GM19455 (cell line): ENCODE measurements at regions not wholly inside any gene's neighbourhood (a gene's known extent, or its start where the extent isn't known, plus 50 kb on each side); places are given as distances from the start of the nearest gene placed in this dataset.

Source experiments
- ATAC-seq: cut with Tn5 transposase; IDR thresholded peaks from one replicate; pipeline ENCODE4 v1.9.1; 2021; ENCODE audit not compliant: unreplicated experiment

DNA sequence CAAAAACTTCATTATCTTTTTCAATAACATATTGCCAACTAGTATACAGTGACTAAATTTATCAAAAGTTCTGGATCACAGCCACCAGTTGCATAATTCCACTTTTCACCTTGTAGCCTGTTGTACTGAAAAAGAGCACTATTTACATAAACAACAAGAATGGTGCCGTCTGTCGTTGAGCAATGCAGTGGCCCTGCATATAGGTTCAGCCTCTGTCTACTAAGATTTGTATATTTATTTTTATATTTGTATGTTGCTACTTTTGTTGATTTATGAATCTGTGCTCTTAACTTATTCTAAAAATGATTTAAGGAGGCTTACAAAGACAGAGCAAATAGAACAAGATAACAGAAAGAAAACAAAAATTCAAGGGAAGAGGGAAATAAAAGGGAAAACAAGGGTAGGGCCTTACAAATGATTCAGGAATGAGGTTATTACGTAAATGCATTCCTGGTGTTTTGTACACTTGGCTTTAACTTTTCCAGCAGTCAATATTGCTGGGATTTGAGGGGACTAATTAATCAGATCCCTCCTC lies 257.6 kb upstream of the STT3B start:
- no peak for ATAC-seq

DNA sequence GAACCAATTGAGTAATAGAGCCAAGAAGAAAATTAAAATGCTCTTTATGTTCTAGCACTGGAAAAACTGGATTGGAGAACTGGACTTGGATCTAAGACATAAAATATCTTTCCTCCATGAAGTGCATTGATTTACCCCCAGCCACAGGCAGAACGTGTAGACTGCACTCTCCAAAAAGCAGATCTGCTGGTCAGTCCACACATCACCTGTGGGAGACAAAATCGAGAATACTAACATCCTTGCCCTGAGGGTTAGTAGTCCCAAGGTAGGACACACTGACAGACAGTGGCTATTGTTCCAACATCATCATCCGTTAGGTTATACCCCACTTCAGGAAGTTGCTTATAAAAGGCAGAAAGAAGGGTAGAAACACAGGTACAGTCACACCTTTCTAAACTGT lies 257.1 kb upstream of the STT3B start:
- no peak for ATAC-seq

DNA sequence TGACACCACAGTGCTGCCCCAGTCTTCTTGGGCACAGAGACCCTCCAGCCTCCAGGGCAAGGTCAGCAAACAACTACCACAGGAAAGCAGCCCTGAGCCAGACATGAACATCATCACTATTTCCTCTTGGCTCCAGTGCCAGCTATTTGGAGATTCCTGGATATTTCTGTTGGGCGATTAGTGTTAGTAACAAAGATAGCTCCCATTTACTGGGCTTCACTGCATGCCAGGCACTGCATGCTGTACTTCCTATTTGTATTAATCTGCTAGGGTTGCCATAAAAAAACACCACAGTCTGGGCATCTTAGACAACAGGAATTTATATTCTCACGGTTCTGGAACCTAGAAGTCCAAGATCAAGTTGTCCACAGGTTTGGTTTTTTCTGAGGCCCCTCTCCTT lies 255.1 kb upstream of the STT3B start:
- ATAC-seq, result no peak

DNA sequence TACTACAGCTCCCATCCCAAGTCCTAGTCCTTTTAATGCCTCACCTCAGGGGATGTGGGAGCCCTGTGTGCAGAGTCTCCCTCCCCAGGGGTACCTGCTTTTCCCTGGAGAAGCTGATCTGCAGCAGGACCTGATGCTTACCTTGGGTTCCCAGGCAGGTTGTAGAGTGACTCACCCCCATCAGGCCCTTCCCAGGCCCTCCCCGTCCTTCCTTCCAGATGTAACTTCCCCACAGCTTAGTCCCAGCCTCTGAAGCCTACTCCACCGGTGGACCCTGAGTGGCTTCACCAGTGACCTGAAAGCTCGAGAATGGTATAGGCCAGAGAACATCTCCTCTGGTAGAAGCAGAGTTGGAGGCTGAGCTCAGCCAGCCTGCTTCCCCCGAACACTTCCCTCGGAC lies 254.2 kb upstream of the STT3B start:
- no peak for ATAC-seq

DNA sequence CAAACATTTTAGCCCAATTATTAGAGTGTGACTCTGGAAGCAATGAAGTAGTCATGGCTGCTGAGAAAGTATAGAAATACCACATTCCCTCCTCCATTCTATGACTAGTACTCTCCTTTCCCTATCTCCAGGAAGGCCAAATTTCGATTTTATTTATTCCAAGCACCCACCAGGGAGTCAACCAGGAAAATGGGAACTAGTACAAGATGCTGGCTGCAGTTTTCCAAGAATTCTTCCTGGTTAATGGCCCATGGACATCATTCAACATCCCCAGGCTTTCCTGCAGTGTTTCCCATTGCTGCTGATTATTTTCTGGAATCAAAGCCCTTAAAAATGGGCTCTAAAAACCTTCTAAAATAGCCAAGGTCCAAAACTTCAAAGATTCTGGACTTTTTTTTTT lies 247.9 kb upstream of the STT3B start:
- ATAC-seq, result no peak

DNA sequence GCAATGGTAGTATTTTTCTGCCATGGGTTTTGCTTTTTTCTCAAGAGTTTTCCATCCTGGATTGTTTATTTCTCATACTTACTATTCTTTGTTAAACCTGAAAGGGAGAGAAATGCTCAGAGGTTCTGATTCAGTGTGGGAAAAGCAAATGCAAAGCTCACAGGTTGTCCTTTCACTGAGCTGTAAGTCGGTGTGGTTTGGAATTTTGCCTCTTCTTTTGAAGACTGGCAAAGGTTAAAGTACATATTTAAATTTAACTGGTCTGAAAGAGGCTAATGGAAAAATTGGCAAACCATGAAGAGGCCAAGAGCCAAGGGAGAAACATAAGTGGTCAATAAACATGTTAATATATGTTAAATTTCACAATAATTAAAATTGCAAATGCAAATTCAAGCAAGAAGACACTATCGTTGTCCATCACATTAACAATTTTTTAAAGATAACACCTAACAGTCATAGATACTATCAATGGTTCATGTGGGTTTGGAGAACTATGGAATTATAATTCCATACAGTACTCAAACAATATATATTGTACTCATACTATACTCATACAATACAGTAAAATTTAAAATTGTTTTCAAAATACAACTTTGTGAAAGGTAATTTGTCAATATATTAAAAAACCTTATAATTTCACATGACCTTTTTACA lies 246.8 kb upstream of the STT3B start:
- ATAC-seq, result no peak

DNA sequence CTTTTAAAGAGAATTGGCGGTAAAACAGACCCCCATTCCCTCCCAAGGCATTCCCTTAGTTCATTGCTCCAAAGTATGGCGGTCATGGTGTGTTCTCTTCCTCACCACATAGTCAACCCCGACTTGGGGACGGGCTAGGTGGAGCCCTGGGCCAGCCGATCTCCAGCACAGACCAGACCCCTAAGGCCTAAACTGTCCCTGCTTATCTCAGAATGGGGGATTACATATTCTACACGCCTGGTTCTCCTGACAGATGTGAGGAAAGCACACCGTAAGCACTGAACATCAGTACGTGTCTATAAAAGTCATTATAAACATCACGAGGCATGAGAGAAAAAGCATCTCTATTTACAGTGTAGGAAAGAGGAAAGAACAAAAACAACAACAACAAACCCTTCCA lies 244.5 kb upstream of the STT3B start:
- no peak for ATAC-seq

DNA sequence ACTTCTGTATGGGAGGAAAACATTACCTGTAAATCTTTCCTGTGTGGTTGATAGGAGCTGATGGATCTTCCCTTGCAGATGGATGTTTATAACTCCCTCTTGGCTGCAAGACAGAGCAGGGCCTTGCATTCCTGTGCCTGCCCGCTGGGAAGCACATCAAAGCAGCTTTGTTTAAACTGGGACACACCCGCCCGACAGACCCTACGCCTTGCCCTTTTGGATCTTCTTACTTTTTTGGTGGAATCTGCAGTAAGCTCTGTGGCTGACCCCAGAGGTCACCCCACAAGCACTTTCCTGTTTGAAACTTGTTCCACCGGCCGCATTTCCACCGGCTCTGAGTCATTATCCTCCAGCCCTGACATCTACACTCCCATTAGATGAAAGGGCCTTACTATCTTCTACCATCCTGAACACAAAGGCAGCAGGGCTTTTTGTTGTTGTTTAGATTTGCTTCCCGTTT lies 244.1 kb upstream of the STT3B start:
- ATAC-seq, result no peak

DNA sequence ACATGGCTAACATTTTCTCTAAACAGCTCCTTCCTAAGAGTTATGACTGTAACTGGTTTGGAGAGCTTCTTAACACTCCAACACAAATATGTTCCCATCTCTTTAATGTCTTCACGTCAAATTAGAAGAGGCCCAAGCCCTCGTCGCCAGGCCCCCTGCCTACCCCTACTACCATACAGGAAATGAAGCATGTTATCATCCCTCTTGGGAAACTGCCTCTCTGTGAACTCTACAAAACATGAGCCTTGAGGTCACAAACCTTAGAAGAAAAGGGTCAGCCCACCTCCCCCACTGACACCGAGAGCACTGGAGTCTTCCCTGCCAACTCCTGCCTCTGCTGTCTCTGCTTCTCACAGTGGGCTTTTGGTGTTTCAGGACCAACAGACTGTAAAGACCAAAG lies 243.1 kb upstream of the STT3B start:
- ATAC-seq, result no peak

DNA sequence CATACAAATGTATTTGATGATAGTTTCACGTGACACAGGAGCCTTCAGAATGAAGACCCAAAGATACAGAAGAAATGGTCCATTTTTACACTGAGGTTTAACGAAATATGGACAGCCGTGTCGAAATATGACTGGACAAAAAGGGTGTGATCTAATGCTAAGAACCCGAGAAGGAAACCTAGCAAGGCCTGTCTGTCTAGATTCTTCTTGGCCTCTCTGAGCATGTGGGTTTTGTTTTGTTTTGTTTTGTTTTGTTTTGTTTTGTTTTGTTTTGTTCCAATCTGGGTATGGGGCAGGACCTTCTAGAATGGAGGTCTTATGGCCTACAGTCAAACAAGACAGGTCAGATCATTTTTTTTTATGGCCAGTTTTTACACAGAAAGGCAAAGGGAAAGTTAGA lies 242.7 kb upstream of the STT3B start:
- no peak for ATAC-seq

DNA sequence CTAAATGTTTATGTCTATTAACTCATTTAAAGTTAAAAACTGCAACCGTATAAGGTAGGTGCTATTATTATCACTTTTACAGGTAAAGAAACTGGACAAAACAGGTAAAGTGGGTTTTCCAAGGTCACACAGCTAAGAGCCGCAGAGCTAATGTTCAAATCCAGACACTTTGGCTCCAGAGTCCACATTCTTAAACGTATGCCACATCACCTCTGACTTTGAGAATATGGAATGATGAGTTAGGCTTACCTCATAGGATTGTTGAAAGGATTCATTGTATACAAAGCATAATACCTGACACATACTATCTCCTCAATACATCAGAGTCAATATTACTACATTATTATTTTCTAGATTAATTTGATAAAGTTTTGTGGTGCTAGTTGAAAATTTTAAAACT lies 240.9 kb upstream of the STT3B start:
- no peak for ATAC-seq

DNA sequence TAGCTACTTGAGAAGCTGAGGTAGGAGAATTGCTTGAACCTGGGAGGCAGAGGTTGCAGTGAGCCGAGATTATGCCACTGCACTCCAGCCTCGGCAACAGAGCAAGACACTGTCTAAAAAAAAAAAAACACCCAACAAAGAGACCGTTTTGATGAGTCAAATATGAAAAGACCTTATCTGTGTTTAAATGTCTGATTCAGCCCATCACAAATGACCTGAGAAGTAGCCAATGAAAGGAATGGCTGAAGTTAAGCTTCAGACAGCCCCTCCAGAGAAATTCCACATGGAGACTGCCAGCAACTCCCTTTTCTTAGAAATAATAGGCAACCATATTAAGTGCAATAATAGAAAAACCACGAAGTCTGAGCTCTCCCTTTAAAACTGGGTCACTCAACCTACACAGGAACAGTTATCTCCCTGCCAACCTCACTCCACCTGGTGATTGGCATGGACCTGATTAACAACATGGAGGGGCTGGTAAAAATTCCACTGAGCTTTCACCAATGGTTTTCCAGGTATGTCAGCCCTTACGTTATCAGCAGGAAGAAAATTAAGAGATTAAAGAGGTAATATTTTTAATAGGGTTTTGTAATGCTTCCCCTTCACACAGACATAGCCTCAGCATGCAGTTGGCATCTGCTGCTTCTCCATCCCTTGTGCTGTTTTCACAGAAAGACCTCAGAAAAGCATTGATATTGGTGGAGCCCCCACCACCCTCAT lies 238.1 kb upstream of the STT3B start:
- no peak for ATAC-seq

DNA sequence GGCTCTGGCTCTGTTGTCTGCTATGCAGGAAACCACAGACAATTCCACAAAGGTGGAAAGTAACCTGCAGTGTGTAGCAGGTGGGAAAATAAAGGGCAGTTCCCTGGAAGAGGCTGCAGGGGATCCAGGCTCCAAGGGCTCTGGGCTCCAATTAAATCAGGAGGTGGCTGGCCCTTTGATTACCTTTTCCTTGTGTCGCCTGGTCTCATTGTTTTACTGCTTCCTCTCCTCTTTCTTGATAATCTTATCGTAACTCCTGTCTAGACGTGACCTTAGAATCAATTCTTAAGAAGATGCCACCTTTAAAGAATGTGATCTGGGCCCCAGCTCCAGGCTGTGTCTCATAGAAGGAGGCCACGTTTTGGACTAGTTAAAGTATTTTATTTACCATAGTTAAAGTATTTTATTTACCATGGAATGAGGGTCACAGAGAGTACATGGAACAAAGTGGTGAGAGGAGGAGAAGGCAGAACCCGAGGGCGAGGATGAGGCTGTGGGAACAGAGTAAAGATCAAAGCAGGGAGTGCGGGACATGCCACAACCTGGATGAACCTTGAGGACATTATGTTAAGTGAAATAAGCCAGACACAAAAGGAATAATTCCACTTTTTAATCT lies 237.5 kb upstream of the STT3B start:
- no peak for ATAC-seq

DNA sequence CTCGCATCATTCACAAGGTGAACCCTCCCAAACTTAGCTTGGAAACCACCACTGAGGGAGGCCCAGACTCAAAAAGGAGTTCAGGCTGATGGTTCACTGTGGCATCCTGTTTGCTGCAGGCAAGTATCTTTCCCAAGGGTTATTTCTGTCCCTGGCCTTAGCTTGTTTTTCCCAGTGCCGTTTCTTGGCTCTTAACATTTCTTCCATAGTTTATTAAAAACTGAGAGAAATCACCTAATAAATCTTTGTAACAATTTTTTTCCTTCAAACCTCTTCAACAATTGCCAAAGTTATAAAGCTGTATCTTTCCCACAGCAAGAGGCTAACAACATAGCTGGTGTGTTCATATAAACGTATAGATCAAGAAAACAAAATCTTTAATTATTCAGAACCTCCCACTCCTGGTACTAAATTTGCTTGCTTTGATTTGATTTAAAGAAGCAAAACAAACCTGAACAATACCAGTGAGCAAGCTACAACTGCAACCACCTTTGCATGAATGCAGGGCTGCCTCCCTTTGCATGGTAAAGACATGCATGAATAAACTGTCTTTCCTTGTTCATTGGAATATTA lies 234.9 kb upstream of the STT3B start:
- no peak for ATAC-seq

DNA sequence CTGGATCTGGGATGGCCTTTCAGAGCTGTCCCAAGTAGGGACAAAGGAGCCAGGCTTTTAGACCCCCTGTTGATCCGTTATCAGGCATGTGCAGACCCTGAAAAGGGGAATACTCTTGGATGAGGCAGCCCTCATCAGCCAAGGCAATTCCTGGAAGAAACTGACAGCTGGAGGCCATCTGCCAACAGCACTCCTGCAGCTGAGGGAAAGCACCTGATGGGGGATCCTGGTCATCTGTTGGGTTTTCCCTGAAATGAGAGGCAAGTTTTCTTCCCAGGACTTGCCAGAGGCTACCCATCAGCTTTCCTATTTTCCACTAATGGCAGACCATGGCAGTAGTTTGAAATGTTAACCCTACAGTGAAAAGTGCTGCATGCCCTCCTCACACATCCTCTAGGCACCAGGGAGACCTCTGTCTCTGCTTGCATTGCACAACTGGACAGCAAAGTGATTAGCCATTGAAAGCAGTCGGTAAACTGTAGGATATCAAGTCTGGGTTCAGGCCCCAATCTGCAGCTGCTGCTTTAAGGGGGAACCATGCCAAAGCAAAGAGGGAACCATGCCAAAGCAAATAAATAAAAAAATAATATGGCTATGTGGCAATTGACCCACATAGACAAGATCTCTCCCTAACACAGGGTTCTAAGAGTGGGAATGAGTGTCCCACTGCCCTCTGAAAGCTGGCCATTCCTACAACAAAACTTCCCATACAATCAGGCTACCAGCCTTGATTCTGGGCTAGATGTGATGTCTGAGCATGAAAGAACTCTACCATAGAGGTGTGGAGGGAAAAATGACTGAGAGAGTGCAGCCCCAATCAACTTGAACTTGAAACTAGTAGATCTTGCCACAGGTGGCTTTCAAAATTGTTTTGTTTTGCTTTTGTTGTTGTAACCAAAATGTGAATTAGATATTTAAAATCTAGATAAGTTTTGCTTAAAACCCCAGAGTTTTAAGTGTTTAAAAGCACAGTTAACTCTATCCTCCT lies 232.0 kb upstream of the STT3B start:
- ATAC-seq, result no peak

DNA sequence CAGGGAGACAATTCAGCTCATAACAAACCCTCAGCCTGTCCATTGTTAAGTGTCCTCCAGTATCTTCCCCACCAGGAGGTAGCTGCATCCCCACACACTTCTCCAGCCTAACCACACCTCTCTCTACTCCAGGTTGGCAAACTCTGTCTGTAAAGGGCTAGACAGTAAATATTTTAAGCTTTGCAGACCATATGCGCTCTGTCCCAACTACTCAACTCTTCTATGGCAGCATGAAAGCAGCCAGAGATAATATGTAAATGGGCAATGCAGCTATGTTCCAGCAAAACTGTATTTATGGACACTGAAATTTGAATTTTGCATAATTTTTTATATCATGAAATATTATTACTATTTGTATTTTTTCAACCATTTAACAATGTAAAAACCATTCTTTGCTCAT lies 230.4 kb upstream of the STT3B start:
- ATAC-seq, result no peak

DNA sequence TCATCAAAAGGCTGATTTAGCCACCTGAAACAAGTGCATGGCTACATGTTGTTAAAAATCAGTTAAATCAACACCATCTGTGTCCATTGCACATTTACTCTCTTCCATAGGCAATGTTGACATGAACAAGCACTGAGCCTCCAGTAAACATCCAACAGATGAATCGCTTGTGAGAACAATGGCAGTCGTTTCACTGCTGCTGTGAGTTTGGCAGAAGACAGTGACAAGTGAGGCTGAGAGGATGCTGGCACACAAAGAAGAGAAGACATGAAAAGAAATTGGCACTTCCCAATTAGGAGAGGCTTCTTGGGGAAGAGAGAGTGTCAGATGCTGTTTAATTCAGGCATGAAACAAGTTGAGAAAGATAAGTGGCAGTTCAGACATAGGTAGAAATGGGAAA lies 227.4 kb upstream of the STT3B start:
- ATAC-seq, result no peak

DNA sequence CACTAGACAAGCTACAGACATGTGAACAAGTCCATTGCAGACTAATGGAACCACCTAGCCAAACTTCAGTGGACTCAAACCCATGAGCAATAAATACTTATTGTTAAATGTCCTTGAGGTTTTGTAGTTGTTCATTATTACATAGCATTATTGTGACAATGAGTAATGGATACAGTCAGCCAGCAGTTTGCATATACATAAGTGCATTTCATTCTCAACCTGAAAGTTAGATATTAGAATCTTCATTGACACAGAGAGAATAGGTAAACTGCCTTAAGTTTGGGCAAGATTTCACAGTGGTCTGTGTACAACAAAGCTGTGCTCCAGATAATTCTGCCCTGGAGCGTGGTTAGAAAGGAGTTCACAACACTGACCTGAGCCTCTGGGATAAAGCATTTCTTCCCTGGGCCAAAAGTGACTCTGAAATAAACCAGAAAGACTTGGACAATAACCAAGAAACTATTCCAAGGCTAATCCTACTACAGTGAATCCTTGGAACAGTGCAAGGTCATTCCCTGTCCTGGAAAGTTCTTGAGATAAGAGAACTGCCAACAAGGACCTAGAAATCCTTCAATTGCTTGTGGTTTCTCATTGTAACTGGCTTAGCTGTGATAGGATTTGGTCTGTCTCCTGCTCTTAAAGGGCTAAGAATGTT lies 225.5 kb upstream of the STT3B start:
- ATAC-seq, result no peak

DNA sequence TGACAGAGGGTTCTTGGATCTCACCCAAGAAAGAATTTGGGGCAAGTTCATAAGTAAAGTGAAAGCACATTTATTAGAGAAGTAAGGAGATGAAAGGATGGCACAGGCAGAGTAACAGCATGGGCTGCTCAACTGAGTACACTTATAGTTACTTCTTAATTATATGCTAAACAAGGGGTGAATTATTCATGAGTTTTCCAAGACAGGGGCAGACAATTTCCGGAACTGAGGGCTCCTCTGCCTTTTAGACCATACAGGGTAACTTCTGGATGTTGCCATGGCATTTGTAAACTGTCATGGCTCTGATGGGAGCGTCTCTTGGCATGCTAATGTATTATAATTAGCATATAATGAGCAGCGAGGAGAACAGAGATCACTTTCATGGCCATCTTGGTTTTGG lies 221.2 kb upstream of the STT3B start:
- no peak for ATAC-seq

DNA sequence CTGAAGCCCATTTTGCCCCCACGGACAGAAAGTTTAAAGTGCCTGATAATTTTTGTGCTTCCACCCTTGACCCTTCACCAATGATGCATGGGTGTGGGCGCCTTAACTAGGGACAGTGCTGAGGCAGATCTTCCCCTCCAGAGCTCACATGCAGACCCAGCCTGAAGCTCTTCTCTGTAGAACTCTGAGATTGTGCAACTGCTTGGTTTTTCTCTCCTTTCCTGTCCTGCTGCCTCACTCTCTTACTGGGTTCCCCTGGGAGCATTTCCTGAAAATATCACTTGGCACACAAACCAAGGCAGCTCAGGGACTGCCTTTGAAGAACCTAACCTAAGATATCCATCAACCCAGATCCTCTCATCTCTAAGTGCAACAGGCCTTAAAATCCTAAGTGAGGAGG lies 220.3 kb upstream of the STT3B start:
- no peak for ATAC-seq
